GM21737 (cell line): ENCODE measurements at regions not wholly inside any gene's neighbourhood (a gene's known extent, or its start where the extent isn't known, plus 50 kb on each side); places are given as distances from the start of the nearest gene placed in this dataset.
"Not testable (repeated sequence)": the region's sequence is repeated elsewhere in the genome, so short reads cannot be mapped to it uniquely, and the experiment has no call there.

Source experiments
- ATAC-seq: cut with Tn5 transposase; IDR thresholded peaks from one replicate; pipeline ENCODE4 v1.9.1; 2021; ENCODE audit warnings: mild to moderate bottlenecking, moderate library complexity; ENCODE audit not compliant: unreplicated experiment

- ATAC-seq, result peak; percentile 60
Observed at GRCh38 chr4:170853422-170854021, 763.8 kb upstream of the AADAT start.

GRCh38 chr4:170849969-170850368, 760.2 kb upstream of the AADAT start:
- ATAC-seq, result no peak

GRCh38 chr4:170827562-170828274, 738.0 kb upstream of the AADAT start:
- ATAC-seq, result no peak

- ATAC-seq, result no peak
Observed at GRCh38 chr4:170818786-170819185, 729.0 kb upstream of the AADAT start.

GRCh38 chr4:170805352-170805751, 715.6 kb upstream of the AADAT start:
- no peak for ATAC-seq

- ATAC-seq, result no peak
Observed at GRCh38 chr4:170804930-170805329, 715.2 kb upstream of the AADAT start.

- no peak for ATAC-seq
Observed at GRCh38 chr4:170803492-170803891, 713.7 kb upstream of the AADAT start.

- no peak for ATAC-seq
Observed at GRCh38 chr4:170801771-170802170, 712.0 kb upstream of the AADAT start.

- no peak for ATAC-seq
Observed at GRCh38 chr4:170794525-170794924, 704.8 kb upstream of the AADAT start.

- not testable (repeated sequence) for ATAC-seq
Observed at GRCh38 chr4:170788540-170789051, 698.8 kb upstream of the AADAT start.

- no peak for ATAC-seq
Observed at GRCh38 chr4:170777663-170778062, 687.9 kb upstream of the AADAT start.

GRCh38 chr4:170776983-170777382, 687.2 kb upstream of the AADAT start:
- ATAC-seq, result no peak

- ATAC-seq, result no peak
Observed at GRCh38 chr4:170775851-170776250, 686.1 kb upstream of the AADAT start.

- ATAC-seq, result no peak
Observed at GRCh38 chr4:170773709-170774273, 684.0 kb upstream of the AADAT start.

GRCh38 chr4:170772429-170772828, 682.7 kb upstream of the AADAT start:
- no peak for ATAC-seq

GRCh38 chr4:170770664-170771063, 680.9 kb upstream of the AADAT start:
- no peak for ATAC-seq

GRCh38 chr4:170769862-170770261, 680.1 kb upstream of the AADAT start:
- no peak for ATAC-seq

- ATAC-seq, result no peak
Observed at GRCh38 chr4:170758988-170759387, 669.2 kb upstream of the AADAT start.

GRCh38 chr4:170750519-170750918, 660.8 kb upstream of the AADAT start:
- no peak for ATAC-seq

GRCh38 chr4:170748975-170749374, 659.2 kb upstream of the AADAT start:
- ATAC-seq, result no peak

GRCh38 chr4:170743633-170744032, 653.9 kb upstream of the AADAT start:
- no peak for ATAC-seq

- ATAC-seq, result no peak
Observed at GRCh38 chr4:170741856-170742255, 652.1 kb upstream of the AADAT start.
